AG04450 (cell line): ENCODE measurements at regions not wholly inside any gene's neighbourhood (a gene's known extent, or its start where the extent isn't known, plus 50 kb on each side); places are given as distances from the start of the nearest gene placed in this dataset.

Source experiments
- CTCF ChIA-PET: fragments of 300-600, 350-600 bp; formaldehyde crosslinking; extraction: SDS; loops from one replicate; lab custom pipeline; 2022; ENCODE audit warnings: antibody characterized with exemption, inconsistent platforms; lab: Charles Lee
- POLR2A ChIA-PET: fragments of 350-600 bp; formaldehyde crosslinking; extraction: SDS; loops from one replicate; lab custom pipeline; 2021; ENCODE audit warnings: antibody characterized with exemption, inconsistent platforms; lab: Yijun Ruan, JAX
- DNase-seq: peaks from one replicate; pipeline ENCODE4 v3.0.0-alpha.2; 2011; ENCODE audit warnings: low read depth, low spot score
- H3K27ac ChIP-seq: one replicate; pipeline ENCODE4 v1.5.1; 2012; ENCODE audit warnings: low read depth, low read length, control low read depth
- H3K27me3 ChIP-seq: one replicate; pipeline ENCODE4 v1.6.0; 2012; ENCODE audit warnings: low read length; ENCODE audit not compliant: control insufficient read depth, insufficient read depth
- H3K4me3 ChIP-seq: 2 replicates; pipeline ENCODE4 v1.5.1; 2011; ENCODE audit warnings: mild to moderate bottlenecking, low read depth, low read length, control low read depth
- H3K9me3 ChIP-seq: 2 replicates; pipeline ENCODE4 v1.5.1; 2012; ENCODE audit warnings: low read length; ENCODE audit not compliant: control insufficient read depth, insufficient read depth
- CTCF ChIP-seq: IDR thresholded peaks from 2 replicates; pipeline ENCODE4 v1.5.1; 2011; ENCODE audit warnings: low read depth, low read length, control low read depth, inconsistent platforms

- ChIA-PET CTCF (interaction anchor here (1.3 kb wide), 1 partner anchor 544 kb away, joined by 3 read pairs; no protein-coding TSS in a partner anchor), POLR2A (no interaction called here)
- H3K27ac ChIP-seq: no peak overlapping the region
- DNase-seq: no peak
- TF ChIP-seq CTCF: no peak
- H3K9me3 ChIP-seq: no peaks in the 10 kb centered on the region
- no peaks in the 10 kb centered on the region for H3K27me3 ChIP-seq
- H3K4me3 ChIP-seq: no peak overlapping the region
Observed at GRCh38 chr2:220648628-220649027, 923.5 kb downstream of the EPHA4 start.

- DNase-seq: no peak
- no peaks in the 10 kb centered on the region for H3K27me3 ChIP-seq
- ChIA-PET CTCF (no interaction called here), POLR2A (no interaction called here)
- no peaks in the 10 kb centered on the region for H3K9me3 ChIP-seq
- no peak overlapping the region for H3K4me3 ChIP-seq
- no peak for TF ChIP-seq CTCF
- no peak overlapping the region for H3K27ac ChIP-seq
Observed at GRCh38 chr2:220653776-220654175, 918.3 kb downstream of the EPHA4 start.

GRCh38 chr2:220654322-220654721 is 917.8 kb downstream of the EPHA4 start:
- no peaks in the 10 kb centered on the region for H3K27me3 ChIP-seq
- H3K27ac ChIP-seq: no peak overlapping the region
- ChIA-PET CTCF (no interaction called here), POLR2A (no interaction called here)
- no peak for TF ChIP-seq CTCF
- H3K9me3 ChIP-seq: no peaks in the 10 kb centered on the region
- no peak for DNase-seq
- no peak overlapping the region for H3K4me3 ChIP-seq

- POLR2A ChIA-PET: no interaction called here
Observed at GRCh38 chr2:220660277-220661145, 911.6 kb downstream of the EPHA4 start.

More at GRCh38 chr2:220660277-220661145, 911.6 kb downstream of the EPHA4 start:
- H3K27me3 ChIP-seq: no peaks in the 10 kb centered on the region
- no peak overlapping the region for H3K4me3 ChIP-seq
- no peak overlapping the region for H3K27ac ChIP-seq
- DNase-seq: no peak
- CTCF ChIA-PET: no interaction called here
- no peak for TF ChIP-seq CTCF
- H3K9me3 ChIP-seq: no peaks in the 10 kb centered on the region
